ENCODE measurements at regions not wholly inside any gene's neighbourhood (a gene's known extent, or its start where the extent isn't known, plus 50 kb on each side); places are given as distances from the start of the nearest gene placed in this dataset.

- intact Hi-C loops (cut with micrococcal nuclease), result no loop called here
- no peaks in the 10 kb centered on the region for H3K9me3 Mint-ChIP-seq
- DNase-seq, result no peak
- Histone ChIP-seq H3K9me3 (ENCODE audit: control insufficient read depth, insufficient read depth, low read length) (no peaks in the 10 kb centered on the region), H3K4me3 (ENCODE audit: low read length) (no peak overlapping the region), H3K4me1 (ENCODE audit: control insufficient read depth, insufficient read depth, low read length) (no peaks in the 10 kb centered on the region), H3K27ac (ENCODE audit: low read length) (no peak overlapping the region), H3K36me3 (ENCODE audit: control insufficient read depth, insufficient read depth, low read length) (no peaks in the 10 kb centered on the region), H3K27me3 (ENCODE audit: control insufficient read depth, insufficient read depth, low read length) (no peaks in the 10 kb centered on the region)
- H3K4me3 Mint-ChIP-seq, result no peak overlapping the region
- no peak overlapping the region for H3K27ac Mint-ChIP-seq
- no peak for TF ChIP-seq CTCF (IDR thresholded peaks at IDR 0.05)
- H3K4me1 Mint-ChIP-seq, result no peaks in the 10 kb centered on the region
- 91% methylated on average over 2 of the region's 2 CpGs for WGBS (ENCODE audit: insufficient coverage)
- H3K36me3 Mint-ChIP-seq, result no peaks in the 10 kb centered on the region
- ATAC-seq, result no peak
- peaks cover 8 to 32% of the 10 kb centered on the region in 2 donors for H3K27me3 Mint-ChIP-seq (ENCODE audit: low read depth in 2 of 2)
Observed at GRCh38 chr2:176956791-176957190, 255.8 kb upstream of the HNRNPA3 start.

GRCh38 chr2:176959614-176960013 lies 253.0 kb upstream of the HNRNPA3 start:
- 25% methylated on average over 3 of the region's 3 CpGs for WGBS (ENCODE audit: insufficient coverage)
- H3K4me3 Mint-ChIP-seq, result no peak overlapping the region
- ATAC-seq (no peak), DNase-seq (no peak)
- H3K4me1 Mint-ChIP-seq, result no peaks in the 10 kb centered on the region
- H3K36me3 Mint-ChIP-seq, result no peaks in the 10 kb centered on the region
- intact Hi-C loops (cut with micrococcal nuclease), result no loop called here
- no peaks in the 10 kb centered on the region for H3K4me1 ChIP-seq (ENCODE audit: control insufficient read depth, insufficient read depth, low read length)
- no peaks in the 10 kb centered on the region for H3K9me3 Mint-ChIP-seq
- peaks cover 19 to 38% of the 10 kb centered on the region in 2 donors for H3K27me3 Mint-ChIP-seq (ENCODE audit: low read depth in 2 of 2)
- H3K9me3 ChIP-seq (ENCODE audit: control insufficient read depth, insufficient read depth, low read length), result no peaks in the 10 kb centered on the region
- no peaks in the 10 kb centered on the region for H3K27me3 ChIP-seq (ENCODE audit: control insufficient read depth, insufficient read depth, low read length)
- no peaks in the 10 kb centered on the region for H3K36me3 ChIP-seq (ENCODE audit: control insufficient read depth, insufficient read depth, low read length)
- TF ChIP-seq CTCF (IDR thresholded peaks at IDR 0.05), result no peak
- H3K4me3 ChIP-seq (ENCODE audit: low read length), result no peak overlapping the region
- H3K27ac ChIP-seq (ENCODE audit: low read length), result no peak overlapping the region
- no peak overlapping the region for H3K27ac Mint-ChIP-seq

- intact Hi-C loops (cut with micrococcal nuclease), result no loop called here
- no peaks in the 10 kb centered on the region for H3K36me3 ChIP-seq (ENCODE audit: control insufficient read depth, insufficient read depth, low read length)
- no peaks in the 10 kb centered on the region for H3K4me1 ChIP-seq (ENCODE audit: control insufficient read depth, insufficient read depth, low read length)
- H3K9me3 ChIP-seq (ENCODE audit: control insufficient read depth, insufficient read depth, low read length), result no peaks in the 10 kb centered on the region
- Mint-ChIP-seq H3K27me3 (ENCODE audit: low read depth in 2 of 2) (peaks cover 22 to 38% of the 10 kb centered on the region in 2 donors), H3K36me3 (no peaks in the 10 kb centered on the region), H3K4me1 (no peaks in the 10 kb centered on the region), H3K9me3 (no peaks in the 10 kb centered on the region), H3K27ac (no peak overlapping the region), H3K4me3 (no peak overlapping the region)
- no peak for ATAC-seq
- TF ChIP-seq CTCF (IDR thresholded peaks at IDR 0.05), result no peak
- H3K4me3 ChIP-seq (ENCODE audit: low read length), result no peak overlapping the region
- H3K27ac ChIP-seq (ENCODE audit: low read length), result no peak overlapping the region
- peaks cover 2% of the 10 kb centered on the region for H3K27me3 ChIP-seq (ENCODE audit: control insufficient read depth, insufficient read depth, low read length)
- 100% methylated on average over 1 of the region's 2 CpGs for WGBS (ENCODE audit: insufficient coverage)
- no peak for DNase-seq
Observed at GRCh38 chr2:176960061-176960460, 252.5 kb upstream of the HNRNPA3 start.

- no peaks in the 10 kb centered on the region for H3K36me3 Mint-ChIP-seq
- peaks cover 23 to 39% of the 10 kb centered on the region in 2 donors for H3K27me3 Mint-ChIP-seq (ENCODE audit: low read depth in 2 of 2)
- H3K4me1 Mint-ChIP-seq, result no peaks in the 10 kb centered on the region
- H3K27me3 ChIP-seq (ENCODE audit: control insufficient read depth, insufficient read depth, low read length), result peaks cover 3% of the 10 kb centered on the region
- DNase-seq (no peak), ATAC-seq (no peak)
- H3K4me3 ChIP-seq (ENCODE audit: low read length), result no peak overlapping the region
- H3K27ac ChIP-seq (ENCODE audit: low read length), result no peak overlapping the region
- 79% methylated on average over 7 of the region's 7 CpGs for WGBS (ENCODE audit: insufficient coverage)
- TF ChIP-seq CTCF (IDR thresholded peaks at IDR 0.05), result no peak
- H3K27ac Mint-ChIP-seq, result no peak overlapping the region
- no peaks in the 10 kb centered on the region for H3K9me3 ChIP-seq (ENCODE audit: control insufficient read depth, insufficient read depth, low read length)
- no peak overlapping the region for H3K4me3 Mint-ChIP-seq
- H3K4me1 ChIP-seq (ENCODE audit: control insufficient read depth, insufficient read depth, low read length), result no peaks in the 10 kb centered on the region
- intact Hi-C loops (cut with micrococcal nuclease), result no loop called here
- no peaks in the 10 kb centered on the region for H3K36me3 ChIP-seq (ENCODE audit: control insufficient read depth, insufficient read depth, low read length)
- H3K9me3 Mint-ChIP-seq, result no peaks in the 10 kb centered on the region
Observed at GRCh38 chr2:176960736-176961520, 251.7 kb upstream of the HNRNPA3 start.

Measured in natural killer cell (primary cell).